ENCODE measurements at regions not wholly inside any gene's neighbourhood (a gene's known extent, or its start where the extent isn't known, plus 50 kb on each side); places are given as distances from the start of the nearest gene placed in this dataset.
"Not testable (repeated sequence)": the region's sequence is repeated elsewhere in the genome, so short reads cannot be mapped to it uniquely, and the experiment has no call there.

DNA sequence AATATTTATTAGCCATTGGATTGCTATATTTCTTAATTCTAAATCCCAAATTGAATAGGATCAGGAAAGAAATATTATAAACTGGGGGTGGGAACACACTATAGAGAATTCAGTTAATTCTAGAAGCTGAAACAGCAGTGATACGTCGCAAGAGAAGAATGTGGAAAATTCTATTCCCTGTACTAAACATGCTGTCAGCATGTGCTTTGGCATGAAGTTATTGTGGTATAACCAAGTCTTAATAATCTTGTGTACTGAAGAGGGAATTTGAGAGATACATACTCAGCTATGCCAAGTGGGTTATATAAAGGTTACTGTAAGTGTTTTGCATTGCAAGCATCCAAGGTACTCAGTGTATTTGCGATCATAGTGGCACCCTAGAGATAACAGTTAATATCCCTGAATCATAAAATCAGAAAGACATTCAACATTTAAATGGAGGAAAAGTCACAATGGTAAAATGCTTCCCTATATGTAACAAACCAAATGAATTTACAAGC lies 1492.9 kb upstream of the C9orf72 start:
- no peak for DNase-seq (ENCODE audit: low spot score in 2 of 2)
- intact Hi-C loops (cut with DNase I; ENCODE audit: low total_unique reads), result no loop called here
- TF ChIP-seq, protein P1, sequence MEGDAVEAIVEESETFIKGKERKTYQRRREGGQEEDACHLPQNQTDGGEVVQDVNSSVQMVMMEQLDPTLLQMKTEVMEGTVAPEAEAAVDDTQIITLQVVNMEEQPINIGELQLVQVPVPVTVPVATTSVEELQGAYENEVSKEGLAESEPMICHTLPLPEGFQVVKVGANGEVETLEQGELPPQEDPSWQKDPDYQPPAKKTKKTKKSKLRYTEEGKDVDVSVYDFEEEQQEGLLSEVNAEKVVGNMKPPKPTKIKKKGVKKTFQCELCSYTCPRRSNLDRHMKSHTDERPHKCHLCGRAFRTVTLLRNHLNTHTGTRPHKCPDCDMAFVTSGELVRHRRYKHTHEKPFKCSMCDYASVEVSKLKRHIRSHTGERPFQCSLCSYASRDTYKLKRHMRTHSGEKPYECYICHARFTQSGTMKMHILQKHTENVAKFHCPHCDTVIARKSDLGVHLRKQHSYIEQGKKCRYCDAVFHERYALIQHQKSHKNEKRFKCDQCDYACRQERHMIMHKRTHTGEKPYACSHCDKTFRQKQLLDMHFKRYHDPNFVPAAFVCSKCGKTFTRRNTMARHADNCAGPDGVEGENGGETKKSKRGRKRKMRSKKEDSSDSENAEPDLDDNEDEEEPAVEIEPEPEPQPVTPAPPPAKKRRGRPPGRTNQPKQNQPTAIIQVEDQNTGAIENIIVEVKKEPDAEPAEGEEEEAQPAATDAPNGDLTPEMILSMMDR (IDR thresholded peaks at IDR 0.05), result no peak
- WGBS, 2 donors, result 75 to 77% methylated on average over 3 of the region's 3 CpGs
- H3K4me3 ChIP-seq (ENCODE audit: low read depth, poor library complexity, severe bottlenecking), result no peak overlapping the region

DNA sequence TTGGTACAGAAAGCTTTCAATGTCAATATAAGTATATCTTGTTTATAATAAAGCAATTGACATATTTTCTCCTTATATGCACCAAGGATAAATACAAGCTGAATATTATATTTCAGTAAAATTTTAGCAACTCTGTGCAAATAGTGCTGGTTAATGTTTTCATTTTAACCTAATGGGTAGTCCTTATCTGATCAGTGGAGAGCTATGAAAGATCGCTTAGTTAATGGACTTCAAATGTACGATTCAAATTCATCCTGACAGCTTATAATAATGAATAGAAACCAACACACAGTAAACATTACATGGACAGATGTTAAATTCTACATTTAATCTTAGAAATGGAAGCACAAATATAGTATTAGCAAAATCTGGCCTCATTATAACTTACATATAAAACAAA lies 1495.2 kb upstream of the C9orf72 start:
- DNase-seq (ENCODE audit: low spot score in 2 of 2), result no peak
- no peak overlapping the region for H3K4me3 ChIP-seq (ENCODE audit: low read depth, poor library complexity, severe bottlenecking)
- 85 to 89% methylated on average over 2 of the region's 2 CpGs for WGBS, 2 donors
- no peak for TF ChIP-seq POLR2A (IDR thresholded peaks at IDR 0.05)
- TF ChIP-seq, protein P1 (IDR thresholded peaks at IDR 0.05), result no peak
- intact Hi-C loops (cut with DNase I; ENCODE audit: low total_unique reads), result no loop called here

DNA sequence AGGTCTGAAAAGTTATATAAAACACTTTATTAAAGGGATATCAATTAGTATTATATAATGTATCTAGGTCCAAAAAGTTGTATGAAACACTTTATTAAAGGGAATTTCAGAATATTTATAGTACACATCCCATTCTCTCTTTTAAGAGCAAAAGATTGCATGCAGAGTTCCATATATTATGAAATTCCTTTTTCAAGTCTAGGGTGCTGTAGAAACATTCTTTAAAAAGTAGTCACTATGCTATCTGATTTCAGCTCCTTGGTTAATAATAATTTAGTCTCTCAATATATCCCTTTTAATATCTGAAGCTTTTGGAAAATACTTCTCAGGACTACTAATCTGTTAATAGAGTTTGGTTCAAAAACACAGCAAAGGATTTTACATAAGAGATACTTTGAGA lies 1496.1 kb upstream of the C9orf72 start:
- DNase-seq (ENCODE audit: low spot score in 2 of 2), result no peak
- H3K4me3 ChIP-seq (ENCODE audit: low read depth, poor library complexity, severe bottlenecking), result no peak overlapping the region
- intact Hi-C loops (cut with DNase I; ENCODE audit: low total_unique reads), result no loop called here
- TF ChIP-seq, protein P1 (IDR thresholded peaks at IDR 0.05), result no peak
- no peak for TF ChIP-seq POLR2A (IDR thresholded peaks at IDR 0.05)

DNA sequence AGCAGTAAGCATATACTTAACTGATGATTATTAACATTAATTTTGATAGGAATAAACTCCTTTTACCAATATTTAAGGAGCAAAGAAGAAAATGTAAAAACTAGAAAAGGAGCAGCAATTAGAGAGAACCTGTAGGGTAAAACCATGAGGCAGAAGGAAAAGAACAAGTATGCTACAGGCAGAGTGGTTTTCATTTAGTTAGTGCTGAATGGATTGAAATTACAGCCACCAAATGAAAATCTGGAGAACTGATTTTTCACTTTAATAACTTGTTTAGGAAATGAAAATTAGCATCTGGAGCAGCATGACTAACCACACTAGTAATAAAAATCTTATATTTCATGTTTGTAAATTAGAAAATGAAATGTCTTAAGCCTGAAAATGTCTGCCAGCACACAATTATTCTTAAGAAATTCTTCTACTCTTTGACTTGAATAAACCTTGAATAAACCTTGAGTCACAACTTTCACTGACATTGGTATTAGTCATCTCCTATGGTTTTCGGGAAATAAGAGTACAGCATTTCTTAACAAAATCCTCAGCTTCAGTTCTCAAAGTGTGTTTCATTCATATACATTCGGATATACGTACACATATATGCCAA lies 1504.9 kb upstream of the C9orf72 start:
- intact Hi-C loops (cut with DNase I; ENCODE audit: low total_unique reads), result no loop called here
- WGBS, 2 donors, result 74 to 80% methylated on average over 3 of the region's 3 CpGs
- no peak for TF ChIP-seq POLR2A (IDR thresholded peaks at IDR 0.05)
- TF ChIP-seq, protein P1 (IDR thresholded peaks at IDR 0.05), result no peak
- DNase-seq (ENCODE audit: low spot score in 2 of 2), result no peak
- no peak overlapping the region for H3K4me3 ChIP-seq (ENCODE audit: low read depth, poor library complexity, severe bottlenecking)

DNA sequence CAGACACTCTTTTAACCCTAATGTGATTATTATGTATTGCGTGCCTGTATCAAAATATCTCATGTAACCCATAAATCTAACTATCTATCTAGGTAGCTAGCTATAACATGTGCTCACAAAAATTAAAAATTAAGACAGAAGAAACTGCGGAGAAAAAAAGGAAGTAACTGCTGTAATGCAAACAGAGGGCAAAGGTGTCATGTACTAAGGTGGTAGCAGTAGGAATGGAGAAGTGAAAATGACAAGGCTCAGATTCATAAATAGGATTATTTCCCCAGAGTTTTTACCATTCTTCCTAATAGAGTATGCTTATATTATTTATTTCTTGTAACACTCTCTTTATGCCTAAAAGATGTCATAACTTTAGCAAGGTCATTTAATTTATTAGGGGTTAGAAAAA lies 1527.5 kb upstream of the C9orf72 start:
- DNase-seq (ENCODE audit: low spot score in 2 of 2), result no peak
- no peak overlapping the region for H3K4me3 ChIP-seq (ENCODE audit: low read depth, poor library complexity, severe bottlenecking)
- intact Hi-C loops (cut with DNase I; ENCODE audit: low total_unique reads), result no loop called here
- WGBS, 2 donors, result 0 to 81% methylated on average over 2 of the region's 2 CpGs
- TF ChIP-seq POLR2A (IDR thresholded peaks at IDR 0.05), result no peak
- TF ChIP-seq, protein P1 (IDR thresholded peaks at IDR 0.05), result no peak

DNA sequence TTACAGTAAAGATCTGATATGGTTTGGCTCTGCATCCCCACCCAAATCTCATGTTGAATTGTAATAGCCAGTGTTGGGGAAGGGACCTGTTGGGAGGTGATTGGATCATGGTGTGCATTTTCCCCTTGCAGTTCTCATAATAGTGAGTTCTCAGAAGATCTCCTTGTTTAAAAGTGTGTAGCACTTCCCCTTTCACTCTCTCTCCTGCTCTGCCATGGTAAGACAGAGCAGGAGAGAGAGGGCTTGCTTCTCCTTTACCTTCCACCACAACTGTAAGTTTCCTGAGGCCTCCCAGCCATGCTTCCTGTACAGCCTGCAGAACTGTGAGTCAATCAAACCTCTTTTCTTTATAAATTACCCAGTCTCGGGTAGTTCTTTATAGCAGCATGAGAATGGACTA lies 1530.9 kb upstream of the C9orf72 start:
- intact Hi-C loops (cut with DNase I; ENCODE audit: low total_unique reads); H3K4me3 ChIP-seq (ENCODE audit: low read depth, poor library complexity, severe bottlenecking); DNase-seq (ENCODE audit: low spot score in 2 of 2): not testable (repeated sequence)
- 63 to 74% methylated on average over 1 of the region's 1 CpG for WGBS, 2 donors

All from lower leg skin (tissue), 4 donors.